ENCODE measurements at regions not wholly inside any gene's neighbourhood (a gene's known extent, or its start where the extent isn't known, plus 50 kb on each side); places are given as distances from the start of the nearest gene placed in this dataset.
"Not testable (repeated sequence)": the region's sequence is repeated elsewhere in the genome, so short reads cannot be mapped to it uniquely, and the experiment has no call there.

DNA sequence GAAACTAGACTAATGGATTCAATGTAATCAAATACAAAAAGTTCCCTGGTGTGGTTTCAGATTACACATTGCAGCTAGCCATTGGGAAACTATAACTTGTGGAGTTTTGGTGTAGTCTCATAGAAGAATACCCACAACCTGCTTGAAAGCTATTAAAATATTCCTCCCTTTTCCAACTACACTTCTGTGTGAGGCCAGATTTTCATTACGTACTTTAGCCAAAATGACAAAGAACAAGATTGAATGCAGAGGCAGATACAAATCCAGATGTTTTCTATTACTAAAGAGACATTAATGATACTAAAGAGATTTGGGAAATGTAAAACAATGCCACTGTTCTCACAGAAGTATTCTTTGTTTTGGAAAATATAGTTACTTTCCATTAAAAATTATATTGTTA is 128.7 kb upstream of the SLC35G4 start:
- Mint-ChIP-seq H3K27me3 (ENCODE audit: insufficient read depth, unreplicated experiment) (peaks cover 16% of the 10 kb centered on the region), H3K4me3 (ENCODE audit: unreplicated experiment) (no peak overlapping the region), H3K36me3 (ENCODE audit: insufficient read depth, unreplicated experiment) (no peaks in the 10 kb centered on the region), H3K27ac (ENCODE audit: low read depth, unreplicated experiment) (no peak overlapping the region), H3K9me3 (ENCODE audit: unreplicated experiment) (no peaks in the 10 kb centered on the region), H3K4me1 (ENCODE audit: insufficient read depth, unreplicated experiment) (no peaks in the 10 kb centered on the region)
- no peak for DNase-seq (ENCODE audit: unreplicated experiment)
- TF ChIP-seq, protein P1, sequence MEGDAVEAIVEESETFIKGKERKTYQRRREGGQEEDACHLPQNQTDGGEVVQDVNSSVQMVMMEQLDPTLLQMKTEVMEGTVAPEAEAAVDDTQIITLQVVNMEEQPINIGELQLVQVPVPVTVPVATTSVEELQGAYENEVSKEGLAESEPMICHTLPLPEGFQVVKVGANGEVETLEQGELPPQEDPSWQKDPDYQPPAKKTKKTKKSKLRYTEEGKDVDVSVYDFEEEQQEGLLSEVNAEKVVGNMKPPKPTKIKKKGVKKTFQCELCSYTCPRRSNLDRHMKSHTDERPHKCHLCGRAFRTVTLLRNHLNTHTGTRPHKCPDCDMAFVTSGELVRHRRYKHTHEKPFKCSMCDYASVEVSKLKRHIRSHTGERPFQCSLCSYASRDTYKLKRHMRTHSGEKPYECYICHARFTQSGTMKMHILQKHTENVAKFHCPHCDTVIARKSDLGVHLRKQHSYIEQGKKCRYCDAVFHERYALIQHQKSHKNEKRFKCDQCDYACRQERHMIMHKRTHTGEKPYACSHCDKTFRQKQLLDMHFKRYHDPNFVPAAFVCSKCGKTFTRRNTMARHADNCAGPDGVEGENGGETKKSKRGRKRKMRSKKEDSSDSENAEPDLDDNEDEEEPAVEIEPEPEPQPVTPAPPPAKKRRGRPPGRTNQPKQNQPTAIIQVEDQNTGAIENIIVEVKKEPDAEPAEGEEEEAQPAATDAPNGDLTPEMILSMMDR (IDR thresholded peaks at IDR 0.05; ENCODE audit: unreplicated experiment), result no peak
- CTCF ChIA-PET, result interaction anchor here (0.6 kb wide), 2 partner anchors 300 to 386 kb away, joined by 3 to 4 read pairs; no protein-coding TSS in a partner anchor
- POLR2A ChIA-PET, result interaction anchor here (1.5 kb wide), 1 partner anchor 15 kb away, joined by 3 read pairs; no protein-coding TSS in a partner anchor
- intact Hi-C loops (cut with micrococcal nuclease), result no loop called here
- BruUV-seq (replicated peaks), result no TSS peak

DNA sequence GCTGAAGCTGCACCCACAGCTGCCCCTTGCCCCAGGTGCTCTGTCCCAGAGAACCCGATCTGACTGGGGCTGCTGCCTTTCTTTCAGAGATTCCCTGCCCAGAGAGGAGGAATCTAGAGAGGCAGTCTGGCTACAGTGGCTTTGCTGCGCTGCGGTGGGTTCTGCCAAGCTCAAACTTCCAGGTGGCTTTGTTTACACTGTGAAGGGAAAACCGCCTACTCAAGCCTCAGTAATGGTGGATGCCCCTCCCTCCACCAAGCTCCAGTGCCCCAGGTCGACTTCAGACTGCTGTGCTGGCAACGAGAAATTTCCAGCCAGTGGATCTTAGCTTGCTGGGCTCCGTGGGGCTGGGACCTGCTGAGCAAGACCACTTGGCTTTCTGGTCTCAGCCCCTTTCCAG is 130.4 kb upstream of the SLC35G4 start:
- H3K27ac Mint-ChIP-seq (ENCODE audit: low read depth, unreplicated experiment); H3K9me3 Mint-ChIP-seq (ENCODE audit: unreplicated experiment); DNase-seq (ENCODE audit: unreplicated experiment); intact Hi-C loops (cut with micrococcal nuclease); H3K36me3 Mint-ChIP-seq (ENCODE audit: insufficient read depth, unreplicated experiment); POLR2A ChIA-PET; H3K4me1 Mint-ChIP-seq (ENCODE audit: insufficient read depth, unreplicated experiment); H3K4me3 Mint-ChIP-seq (ENCODE audit: unreplicated experiment); BruUV-seq (replicated peaks): not testable (repeated sequence)
- CTCF ChIA-PET, result interaction anchor here (1.0 kb wide), 1 partner anchor 169 kb away, joined by 3 read pairs; no protein-coding TSS in a partner anchor
- H3K27me3 Mint-ChIP-seq (ENCODE audit: insufficient read depth, unreplicated experiment), result peaks cover 16% of the 10 kb centered on the region

DNA sequence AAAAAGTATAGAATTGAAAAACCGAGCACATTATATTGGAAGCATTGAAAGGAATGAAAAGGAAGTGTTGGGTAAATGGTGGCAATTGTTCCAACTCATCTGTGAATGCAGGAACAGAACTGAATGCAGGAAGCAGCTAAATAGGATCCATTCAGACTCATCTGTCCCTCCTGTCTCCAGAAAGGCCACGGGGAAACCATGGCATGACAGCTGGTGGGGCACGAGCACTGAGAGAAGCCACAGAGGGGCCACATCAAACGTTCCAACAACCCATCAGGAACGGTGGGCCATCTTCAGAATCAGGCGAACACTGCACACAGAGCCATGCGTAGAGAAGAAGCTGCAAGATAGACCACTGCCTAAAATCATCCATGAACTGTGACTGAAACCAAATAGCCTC is 138.5 kb upstream of the SLC35G4 start:
- TF ChIP-seq, protein P1 (IDR thresholded peaks at IDR 0.05; ENCODE audit: unreplicated experiment), result no peak
- no peaks in the 10 kb centered on the region for H3K27me3 Mint-ChIP-seq (ENCODE audit: insufficient read depth, unreplicated experiment)
- POLR2A ChIA-PET, result no interaction called here
- no peak for DNase-seq (ENCODE audit: unreplicated experiment)
- no peak overlapping the region for H3K4me3 Mint-ChIP-seq (ENCODE audit: unreplicated experiment)
- CTCF ChIA-PET, result no interaction called here
- intact Hi-C loops (cut with micrococcal nuclease), result no loop called here
- H3K27ac Mint-ChIP-seq (ENCODE audit: low read depth, unreplicated experiment), result no peak overlapping the region
- no TSS peak for BruUV-seq (replicated peaks)
- no peaks in the 10 kb centered on the region for H3K36me3 Mint-ChIP-seq (ENCODE audit: insufficient read depth, unreplicated experiment)
- H3K9me3 Mint-ChIP-seq (ENCODE audit: unreplicated experiment), result no peaks in the 10 kb centered on the region
- H3K4me1 Mint-ChIP-seq (ENCODE audit: insufficient read depth, unreplicated experiment), result no peaks in the 10 kb centered on the region

DNA sequence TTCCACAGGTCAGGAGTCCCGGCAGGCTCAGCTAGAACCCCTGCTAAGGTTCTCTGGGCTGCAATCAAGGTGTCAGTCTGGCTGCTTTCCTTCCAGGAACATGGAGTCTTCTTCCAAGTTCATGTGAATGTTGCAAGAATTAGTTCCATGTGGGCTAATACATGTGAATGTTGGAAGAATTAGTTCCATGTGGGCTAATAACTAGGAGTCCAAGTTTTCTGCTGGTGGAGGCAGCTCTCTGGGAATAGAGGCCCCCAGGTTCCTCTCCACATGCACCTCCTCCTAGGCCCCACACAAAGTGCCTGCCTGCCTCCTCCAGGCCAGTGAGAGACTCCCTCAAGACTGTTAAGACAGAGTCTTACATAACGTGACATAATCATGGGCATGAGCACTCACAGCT is 140.8 kb upstream of the SLC35G4 start:
- H3K9me3 Mint-ChIP-seq (ENCODE audit: unreplicated experiment), result no peaks in the 10 kb centered on the region
- BruUV-seq (replicated peaks), result no TSS peak

More for the DNA sequence above, 140.8 kb upstream of the SLC35G4 start:
- intact Hi-C loops (cut with micrococcal nuclease), result no loop called here
- no peak overlapping the region for H3K4me3 Mint-ChIP-seq (ENCODE audit: unreplicated experiment)
- H3K27ac Mint-ChIP-seq (ENCODE audit: low read depth, unreplicated experiment), result no peak overlapping the region
- TF ChIP-seq, protein P1 (IDR thresholded peaks at IDR 0.05; ENCODE audit: unreplicated experiment), result no peak
- no peak for DNase-seq (ENCODE audit: unreplicated experiment)
- H3K27me3 Mint-ChIP-seq (ENCODE audit: insufficient read depth, unreplicated experiment), result no peaks in the 10 kb centered on the region
- POLR2A ChIA-PET, result no interaction called here
- no peaks in the 10 kb centered on the region for H3K4me1 Mint-ChIP-seq (ENCODE audit: insufficient read depth, unreplicated experiment)
- no peaks in the 10 kb centered on the region for H3K36me3 Mint-ChIP-seq (ENCODE audit: insufficient read depth, unreplicated experiment)
- CTCF ChIA-PET, result no interaction called here

Measured in MCF 10A (cell line).